IPS DF 6.9 (cell line): ENCODE measurements at regions not wholly inside any gene's neighbourhood (a gene's known extent, or its start where the extent isn't known, plus 50 kb on each side); places are given as distances from the start of the nearest gene placed in this dataset.

Source experiments
- DNase-seq: peaks from one replicate; pipeline ENCODE4 v3.0.0-alpha.2; 2013; ENCODE audit warnings: low read depth, low spot score
- H3K27ac ChIP-seq: one replicate; pipeline ENCODE4 v1.5.1; 2013; ENCODE audit warnings: low read length, control low read depth
- H3K27me3 ChIP-seq: 2 replicates; pipeline ENCODE4 v1.6.1; 2013; ENCODE audit warnings: mild to moderate bottlenecking, low read length; ENCODE audit not compliant: control insufficient read depth, insufficient read depth
- H3K36me3 ChIP-seq: 2 replicates; pipeline ENCODE4 v1.6.1; 2013; ENCODE audit warnings: low read length; ENCODE audit not compliant: control insufficient read depth, insufficient read depth
- H3K4me1 ChIP-seq: 2 replicates; pipeline ENCODE4 v1.6.1; 2013; ENCODE audit warnings: low read length; ENCODE audit not compliant: control insufficient read depth, insufficient read depth
- H3K4me3 ChIP-seq: 2 replicates; pipeline ENCODE4 v1.5.1; 2013; ENCODE audit warnings: mild to moderate bottlenecking, low read length
- H3K9me3 ChIP-seq: 2 replicates; pipeline ENCODE4 v1.6.1; 2013; ENCODE audit warnings: low read length, inconsistent platforms; ENCODE audit not compliant: control insufficient read depth, insufficient read depth
- WGBS: extraction: QIAGEN DNeasy Blood & Tissue Kit; methylation state at CpG from one replicate; pipeline ENCODE4 v1.1.7; 2013; ENCODE audit warnings: mixed read lengths, missing lambda C conversion rate; ENCODE audit not compliant: insufficient read length, insufficient coverage; 5-methylcytosine and 5-hydroxymethylcytosine counted together

GRCh38 chrX:117768861-117769604, 347.6 kb downstream of the KLHL13 start:
- H3K4me1 ChIP-seq = no peaks in the 10 kb centered on the region
- H3K4me3 ChIP-seq = no peak overlapping the region
- H3K27ac ChIP-seq = no peak overlapping the region
- WGBS = no CpG with 5 or more reads among the region's 37 CpGs
- DNase-seq = no peak
- H3K36me3 ChIP-seq = no peaks in the 10 kb centered on the region
- H3K9me3 ChIP-seq = no peaks in the 10 kb centered on the region
- no peaks in the 10 kb centered on the region for H3K27me3 ChIP-seq

GRCh38 chrX:117765211-117765610, 351.4 kb downstream of the KLHL13 start:
- Histone ChIP-seq H3K36me3 (no peaks in the 10 kb centered on the region), H3K9me3 (no peaks in the 10 kb centered on the region), H3K27ac (no peak overlapping the region), H3K27me3 (no peaks in the 10 kb centered on the region), H3K4me3 (no peak overlapping the region), H3K4me1 (no peaks in the 10 kb centered on the region)
- no CpG with 5 or more reads among the region's 1 CpG for WGBS
- DNase-seq = no peak

- no peaks in the 10 kb centered on the region for H3K4me1 ChIP-seq
- no peak for DNase-seq
- no peak overlapping the region for H3K4me3 ChIP-seq
- no peaks in the 10 kb centered on the region for H3K36me3 ChIP-seq
- no peaks in the 10 kb centered on the region for H3K27me3 ChIP-seq
- H3K9me3 ChIP-seq = no peaks in the 10 kb centered on the region
- no peak overlapping the region for H3K27ac ChIP-seq
Observed at GRCh38 chrX:117752745-117753144, 363.9 kb downstream of the KLHL13 start.

GRCh38 chrX:117751155-117751554, 365.5 kb downstream of the KLHL13 start:
- Histone ChIP-seq H3K4me1 (no peaks in the 10 kb centered on the region), H3K27ac (no peak overlapping the region), H3K27me3 (no peaks in the 10 kb centered on the region), H3K9me3 (no peaks in the 10 kb centered on the region), H3K4me3 (no peak overlapping the region), H3K36me3 (no peaks in the 10 kb centered on the region)
- DNase-seq = no peak
- no CpG with 5 or more reads among the region's 2 CpGs for WGBS

GRCh38 chrX:117744958-117745357, 371.7 kb downstream of the KLHL13 start:
- Histone ChIP-seq H3K4me1 (no peaks in the 10 kb centered on the region), H3K4me3 (no peak overlapping the region), H3K36me3 (no peaks in the 10 kb centered on the region), H3K9me3 (no peaks in the 10 kb centered on the region), H3K27ac (no peak overlapping the region), H3K27me3 (no peaks in the 10 kb centered on the region)
- DNase-seq = no peak

GRCh38 chrX:117743469-117744251, 372.9 kb downstream of the KLHL13 start:
- DNase-seq = peak; percentile 7
- Histone ChIP-seq H3K9me3 (no peaks in the 10 kb centered on the region), H3K27ac (no peak overlapping the region), H3K4me3 (no peak overlapping the region), H3K27me3 (no peaks in the 10 kb centered on the region), H3K36me3 (no peaks in the 10 kb centered on the region), H3K4me1 (no peaks in the 10 kb centered on the region)
- WGBS = no CpG with 5 or more reads among the region's 3 CpGs

GRCh38 chrX:117713411-117713810, 403.2 kb downstream of the KLHL13 start:
- H3K4me1 ChIP-seq = no peaks in the 10 kb centered on the region
- no peaks in the 10 kb centered on the region for H3K27me3 ChIP-seq
- H3K4me3 ChIP-seq = no peak overlapping the region
- H3K9me3 ChIP-seq = no peaks in the 10 kb centered on the region
- no peak overlapping the region for H3K27ac ChIP-seq
- no peaks in the 10 kb centered on the region for H3K36me3 ChIP-seq
- WGBS = no CpG with 5 or more reads among the region's 1 CpG
- DNase-seq = no peak

- WGBS = no CpG with 5 or more reads among the region's 1 CpG
- Histone ChIP-seq H3K27ac (no peak overlapping the region), H3K4me1 (no peaks in the 10 kb centered on the region), H3K4me3 (no peak overlapping the region), H3K27me3 (no peaks in the 10 kb centered on the region), H3K9me3 (no peaks in the 10 kb centered on the region), H3K36me3 (no peaks in the 10 kb centered on the region)
- DNase-seq = no peak
Observed at GRCh38 chrX:117711782-117712181, 404.8 kb downstream of the KLHL13 start.

GRCh38 chrX:117707948-117708743, 408.5 kb downstream of the KLHL13 start:
- WGBS = no CpG with 5 or more reads among the region's 8 CpGs
- DNase-seq = no peak
- no peaks in the 10 kb centered on the region for H3K4me1 ChIP-seq
- H3K27me3 ChIP-seq = no peaks in the 10 kb centered on the region
- no peak overlapping the region for H3K27ac ChIP-seq
- H3K36me3 ChIP-seq = no peaks in the 10 kb centered on the region
- H3K9me3 ChIP-seq = no peaks in the 10 kb centered on the region
- H3K4me3 ChIP-seq = no peak overlapping the region

- Histone ChIP-seq H3K4me3 (no peak overlapping the region), H3K27ac (no peak overlapping the region), H3K9me3 (no peaks in the 10 kb centered on the region), H3K4me1 (no peaks in the 10 kb centered on the region), H3K27me3 (no peaks in the 10 kb centered on the region), H3K36me3 (no peaks in the 10 kb centered on the region)
- DNase-seq = no peak
Observed at GRCh38 chrX:117701050-117701449, 415.6 kb downstream of the KLHL13 start.
